ENCODE measurements at regions not wholly inside any gene's neighbourhood (a gene's known extent, or its start where the extent isn't known, plus 50 kb on each side); places are given as distances from the start of the nearest gene placed in this dataset.
"Not testable (repeated sequence)": the region's sequence is repeated elsewhere in the genome, so short reads cannot be mapped to it uniquely, and the experiment has no call there.

GRCh38 chr18:64679121-64679520, 530.2 kb upstream of the LINC00305 start:
- H3K9me3 ChIP-seq (ENCODE audit: insufficient read depth, low read length), result no peaks in the 10 kb centered on the region
- H3K36me3 ChIP-seq (replicated peaks; ENCODE audit: low read depth, low read length), result no peaks in the 10 kb centered on the region
- no peak overlapping the region for H2AFZ ChIP-seq (ENCODE audit: low read depth, low read length)
- H4K20me1 ChIP-seq (ENCODE audit: insufficient read depth, low read length), result no peaks in the 10 kb centered on the region
- TF ChIP-seq CTCF (IDR thresholded peaks at IDR 0.05; ENCODE audit: low read depth, low read length) (no peak), EZH2phosphoT487 (IDR thresholded peaks at IDR 0.05; ENCODE audit: low read depth) (no peak)
- no peaks in the 10 kb centered on the region for H3K79me2 ChIP-seq (ENCODE audit: low read length)
- H3K4me1 ChIP-seq (ENCODE audit: low read length), result no peaks in the 10 kb centered on the region
- H3K9ac ChIP-seq (ENCODE audit: low read length), result no peak overlapping the region
- H3K27ac ChIP-seq (ENCODE audit: low read length), result no peak overlapping the region
- no peaks in the 10 kb centered on the region for H3K27me3 ChIP-seq (ENCODE audit: low read depth, low read length)
- H3K4me2 ChIP-seq (ENCODE audit: low read length), result no peak overlapping the region
- H3K4me3 ChIP-seq (ENCODE audit: low read length), result no peak overlapping the region

- H3K4me3 ChIP-seq (ENCODE audit: low read length), result no peak overlapping the region
- no peak overlapping the region for H3K4me2 ChIP-seq (ENCODE audit: low read length)
- H4K20me1 ChIP-seq (ENCODE audit: insufficient read depth, low read length), result no peaks in the 10 kb centered on the region
- no peak overlapping the region for H3K9ac ChIP-seq (ENCODE audit: low read length)
- no peaks in the 10 kb centered on the region for H3K79me2 ChIP-seq (ENCODE audit: low read length)
- H3K4me1 ChIP-seq (ENCODE audit: low read length), result no peaks in the 10 kb centered on the region
- H2AFZ ChIP-seq (ENCODE audit: low read depth, low read length), result no peak overlapping the region
- H3K27me3 ChIP-seq (ENCODE audit: low read depth, low read length), result no peaks in the 10 kb centered on the region
- TF ChIP-seq CTCF (IDR thresholded peaks at IDR 0.05; ENCODE audit: low read depth, low read length) (no peak), EZH2phosphoT487 (IDR thresholded peaks at IDR 0.05; ENCODE audit: low read depth) (no peak)
- no peaks in the 10 kb centered on the region for H3K36me3 ChIP-seq (replicated peaks; ENCODE audit: low read depth, low read length)
- H3K9me3 ChIP-seq (ENCODE audit: insufficient read depth, low read length), result no peaks in the 10 kb centered on the region
- no peak overlapping the region for H3K27ac ChIP-seq (ENCODE audit: low read length)
Observed at GRCh38 chr18:64678048-64678447, 529.2 kb upstream of the LINC00305 start.

- Histone ChIP-seq H3K27ac (ENCODE audit: low read length) (no peak overlapping the region), H3K9ac (ENCODE audit: low read length) (no peak overlapping the region), H3K79me2 (ENCODE audit: low read length) (no peaks in the 10 kb centered on the region), H3K4me3 (ENCODE audit: low read length) (no peak overlapping the region), H2AFZ (ENCODE audit: low read depth, low read length) (no peak overlapping the region), H3K36me3 (replicated peaks; ENCODE audit: low read depth, low read length) (no peaks in the 10 kb centered on the region), H3K27me3 (ENCODE audit: low read depth, low read length) (no peaks in the 10 kb centered on the region), H3K4me2 (ENCODE audit: low read length) (no peak overlapping the region), H3K4me1 (ENCODE audit: low read length) (no peaks in the 10 kb centered on the region), H3K9me3 (ENCODE audit: insufficient read depth, low read length) (no peaks in the 10 kb centered on the region), H4K20me1 (ENCODE audit: insufficient read depth, low read length) (no peaks in the 10 kb centered on the region)
- TF ChIP-seq EZH2phosphoT487 (IDR thresholded peaks at IDR 0.05; ENCODE audit: low read depth) (no peak), CTCF (IDR thresholded peaks at IDR 0.05; ENCODE audit: low read depth, low read length) (no peak)
Observed at GRCh38 chr18:64674694-64675093, 525.8 kb upstream of the LINC00305 start.

- not testable (repeated sequence) for H4K20me1 ChIP-seq (ENCODE audit: insufficient read depth, low read length); H3K4me3 ChIP-seq (ENCODE audit: low read length); H3K4me1 ChIP-seq (ENCODE audit: low read length); H2AFZ ChIP-seq (ENCODE audit: low read depth, low read length); H3K4me2 ChIP-seq (ENCODE audit: low read length); H3K79me2 ChIP-seq (ENCODE audit: low read length); H3K27me3 ChIP-seq (ENCODE audit: low read depth, low read length); H3K36me3 ChIP-seq (replicated peaks; ENCODE audit: low read depth, low read length); H3K27ac ChIP-seq (ENCODE audit: low read length); H3K9me3 ChIP-seq (ENCODE audit: insufficient read depth, low read length); H3K9ac ChIP-seq (ENCODE audit: low read length)
Observed at GRCh38 chr18:64671293-64671692, 522.4 kb upstream of the LINC00305 start.

- no peaks in the 10 kb centered on the region for H3K27me3 ChIP-seq (ENCODE audit: low read depth, low read length)
- H3K4me3 ChIP-seq (ENCODE audit: low read length), result no peak overlapping the region
- H3K79me2 ChIP-seq (ENCODE audit: low read length), result no peaks in the 10 kb centered on the region
- no peaks in the 10 kb centered on the region for H3K36me3 ChIP-seq (replicated peaks; ENCODE audit: low read depth, low read length)
- no peaks in the 10 kb centered on the region for H3K9me3 ChIP-seq (ENCODE audit: insufficient read depth, low read length)
- no peak overlapping the region for H2AFZ ChIP-seq (ENCODE audit: low read depth, low read length)
- no peak overlapping the region for H3K4me2 ChIP-seq (ENCODE audit: low read length)
- H4K20me1 ChIP-seq (ENCODE audit: insufficient read depth, low read length), result no peaks in the 10 kb centered on the region
- H3K4me1 ChIP-seq (ENCODE audit: low read length), result no peaks in the 10 kb centered on the region
- no peak overlapping the region for H3K9ac ChIP-seq (ENCODE audit: low read length)
- TF ChIP-seq EZH2phosphoT487 (IDR thresholded peaks at IDR 0.05; ENCODE audit: low read depth) (no peak), CTCF (IDR thresholded peaks at IDR 0.05; ENCODE audit: low read depth, low read length) (no peak)
- H3K27ac ChIP-seq (ENCODE audit: low read length), result no peak overlapping the region
Observed at GRCh38 chr18:64668461-64668962, 519.6 kb upstream of the LINC00305 start.

All from OCI-LY3 (cell line).